ENCODE measurements at regions not wholly inside any gene's neighbourhood (a gene's known extent, or its start where the extent isn't known, plus 50 kb on each side); places are given as distances from the start of the nearest gene placed in this dataset.

- TF ChIP-seq CTCF (optimal IDR thresholded peaks at IDR 0.05 in 1 of 3, IDR thresholded peaks at IDR 0.05 in 1 of 3, conservative IDR thresholded peaks at IDR 0.05 in 1 of 3; ENCODE audit: extremely low read depth in 1 of 3, insufficient read depth in 2 of 3, low read length in 3 of 3) (no peak), EZH2 (IDR thresholded peaks at IDR 0.05; ENCODE audit: low read length) (no peak)
Measured at GRCh38 chr3:105157766-105158085, 209.0 kb upstream of the ALCAM start.
